ENCODE measurements at regions not wholly inside any gene's neighbourhood (a gene's known extent, or its start where the extent isn't known, plus 50 kb on each side); places are given as distances from the start of the nearest gene placed in this dataset.
"Not testable (repeated sequence)": the region's sequence is repeated elsewhere in the genome, so short reads cannot be mapped to it uniquely, and the experiment has no call there.

- no peak for DNase-seq (ENCODE audit: low read depth)
Observed at GRCh38 chr5:83802686-83803085, 82.0 kb upstream of the HAPLN1 start.

GRCh38 chr5:83800201-83800600 lies 79.5 kb upstream of the HAPLN1 start:
- no peak for DNase-seq (ENCODE audit: low read depth)

GRCh38 chr5:83799020-83799419 lies 78.4 kb upstream of the HAPLN1 start:
- not testable (repeated sequence) for DNase-seq (ENCODE audit: low read depth)

GRCh38 chr5:83789371-83789770 lies 68.7 kb upstream of the HAPLN1 start:
- DNase-seq (ENCODE audit: low read depth) = no peak

DNA sequence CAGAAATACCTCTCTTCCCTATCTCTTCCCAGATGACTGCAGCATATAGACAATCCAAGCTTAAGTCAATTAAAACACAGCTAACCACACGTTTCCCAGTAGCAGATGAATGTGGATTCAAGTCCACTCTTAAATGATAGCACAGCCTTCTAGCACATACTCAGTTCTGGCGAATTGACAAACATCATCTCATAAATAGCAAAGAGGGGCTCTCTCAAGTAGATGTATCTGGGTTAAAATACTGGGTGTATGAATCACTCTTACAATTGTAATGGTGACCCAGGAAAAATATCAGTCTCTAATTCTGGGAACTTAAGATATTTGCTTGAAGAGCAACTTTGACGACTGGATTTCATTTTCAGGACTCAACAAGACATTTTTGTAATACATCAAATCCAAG lies 67.0 kb upstream of the HAPLN1 start:
- DNase-seq (ENCODE audit: low read depth) = no peak

DNA sequence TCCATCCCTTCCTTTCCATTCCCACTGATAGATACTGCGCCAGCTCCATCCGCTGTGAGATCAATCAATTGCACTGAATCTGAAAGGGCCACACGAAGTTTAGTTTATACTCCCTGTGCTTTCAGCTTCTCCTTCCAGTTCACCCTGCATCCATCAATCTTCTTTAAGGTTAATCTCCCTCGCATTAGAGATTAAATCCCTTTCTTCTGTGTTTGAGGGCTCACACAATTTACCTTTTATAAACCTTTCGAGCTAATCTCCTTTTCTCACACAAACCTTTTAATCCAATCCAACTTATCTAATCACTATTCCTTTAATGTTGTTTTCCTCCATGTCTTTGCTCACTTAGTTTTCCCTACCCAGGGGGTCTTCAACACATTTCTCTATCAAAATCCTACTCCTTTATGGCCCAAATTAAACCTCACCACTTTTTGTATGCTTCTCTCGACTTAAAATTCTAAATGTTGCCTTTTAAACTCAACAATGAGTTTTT lies 64.6 kb upstream of the HAPLN1 start:
- DNase-seq (ENCODE audit: low read depth) = no peak

GRCh38 chr5:83780699-83781350 lies 60.2 kb upstream of the HAPLN1 start:
- no peak for DNase-seq (ENCODE audit: low read depth)

DNA sequence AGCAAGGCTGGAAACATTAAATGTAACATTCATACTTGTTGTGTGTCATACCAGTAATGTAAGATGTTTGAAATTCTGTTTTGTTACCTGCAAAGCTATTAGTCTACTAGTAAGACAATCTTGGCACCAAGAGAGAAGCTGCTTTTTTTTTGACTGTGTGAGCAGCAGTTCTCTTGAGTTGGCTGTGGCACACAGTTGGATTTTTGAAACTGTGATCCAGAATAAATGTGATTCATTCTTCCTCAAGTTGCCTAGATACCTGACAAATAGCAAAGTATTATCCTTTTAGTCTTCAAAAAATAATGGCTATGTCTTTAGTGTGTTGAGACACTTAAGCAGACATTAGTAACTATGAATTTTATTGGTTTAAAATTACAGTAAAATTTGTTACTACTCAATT lies 57.2 kb upstream of the HAPLN1 start:
- no peak for DNase-seq (ENCODE audit: low read depth)

DNA sequence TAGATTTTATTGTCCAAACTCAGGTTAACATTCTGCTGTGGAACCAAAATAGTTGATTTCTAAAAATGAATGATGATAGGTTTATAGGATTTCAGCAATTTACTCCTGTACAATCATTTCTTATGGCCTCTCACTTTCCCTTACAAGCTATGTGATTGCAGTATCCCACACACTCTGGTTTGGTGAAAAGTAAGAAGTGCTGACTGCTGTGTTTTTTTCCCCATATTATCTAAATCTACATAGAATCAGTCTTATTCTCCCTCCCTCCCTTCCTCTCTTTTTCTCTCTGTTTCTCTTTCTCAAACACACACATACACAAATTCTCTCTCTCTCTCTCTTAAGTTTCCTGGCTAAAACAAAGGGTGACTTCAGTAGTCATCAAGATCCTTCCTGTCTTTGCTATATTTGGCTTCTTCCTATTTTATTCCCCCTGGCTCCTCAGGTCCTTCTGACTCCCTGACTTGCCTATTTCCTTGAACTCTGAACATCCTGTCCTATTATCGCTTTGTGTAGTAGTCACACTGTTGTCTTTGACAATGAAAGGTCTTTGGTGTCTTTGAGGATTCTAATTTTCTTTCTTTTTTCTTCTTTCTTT lies 55.9 kb upstream of the HAPLN1 start:
- no peak for DNase-seq (ENCODE audit: low read depth)
